OCI-LY1 (cell line): ENCODE measurements at regions not wholly inside any gene's neighbourhood (a gene's known extent, or its start where the extent isn't known, plus 50 kb on each side); places are given as distances from the start of the nearest gene placed in this dataset.

Experiments
- H2AFZ ChIP-seq: fragments of 200-600 bp; sonication (generic), shearing (Covaris generic); 2 replicates; pipeline ENCODE4 v1.6.0; 2014; ENCODE audit warnings: antibody characterized with exemption, mild to moderate bottlenecking, low read length
- H3F3A ChIP-seq: fragments of 200-600 bp; sonication (generic), shearing (Covaris generic); 2 replicates; pipeline ENCODE4 v1.6.0; 2014; ENCODE audit warnings: mild to moderate bottlenecking, antibody characterized with exemption, low read length, moderate library complexity; ENCODE audit not compliant: insufficient read depth
- H3K27ac ChIP-seq: fragments of 200-600 bp; sonication (generic); 2 replicates; pipeline ENCODE4 v1.5.1; 2014; ENCODE audit warnings: low read length, mixed run types, mild to moderate bottlenecking, low read depth; ENCODE audit not compliant: poor library complexity, severe bottlenecking
- H3K27me3 ChIP-seq: fragments of 200-600 bp; sonication (generic); 2 replicates; pipeline ENCODE4 v1.6.0; 2014; ENCODE audit warnings: antibody characterized with exemption, mild to moderate bottlenecking, low read length, moderate library complexity; ENCODE audit not compliant: insufficient read depth
- H3K36me3 ChIP-seq: fragments of 200-600 bp; sonication (generic); 2 replicates; pipeline ENCODE4 v1.6.1; 2014; ENCODE audit warnings: mild to moderate bottlenecking, antibody characterized with exemption, low read length, moderate library complexity, mixed read lengths; ENCODE audit not compliant: insufficient read depth
- H3K4me1 ChIP-seq: fragments of 200-600 bp; sonication (generic); 2 replicates; pipeline ENCODE4 v1.5.1; 2014; ENCODE audit warnings: mild to moderate bottlenecking, low read length, moderate library complexity; ENCODE audit not compliant: insufficient read depth, severe bottlenecking
- H3K4me2 ChIP-seq: fragments of 200-600 bp; sonication (generic), shearing (Covaris generic); 2 replicates; pipeline ENCODE4 v1.6.1; 2014; ENCODE audit warnings: low read length
- H3K4me3 ChIP-seq: fragments of 200-600 bp; sonication (generic); 2 replicates; pipeline ENCODE4 v1.5.1; 2014; ENCODE audit warnings: low read length, low read depth, mild to moderate bottlenecking, mixed read lengths; ENCODE audit not compliant: poor library complexity, severe bottlenecking
- H3K79me2 ChIP-seq: fragments of 200-600 bp; shearing (Covaris generic); 2 replicates; pipeline ENCODE4 v1.6.1; 2016; ENCODE audit warnings: mixed run types, low read length, mixed read lengths; ENCODE audit not compliant: insufficient read depth
- H3K9ac ChIP-seq: fragments of 200-600 bp; sonication (generic), shearing (Covaris generic); 2 replicates; pipeline ENCODE4 v1.6.1; 2014; ENCODE audit warnings: mild to moderate bottlenecking, low read length, mixed read lengths
- H3K9me2 ChIP-seq: fragments of 200-600 bp; sonication (generic), shearing (Covaris generic); 2 replicates; pipeline ENCODE4 v1.6.1; 2014; ENCODE audit warnings: low read depth, mild to moderate bottlenecking, low read length, mixed read lengths
- H3K9me3 ChIP-seq: fragments of 200-600 bp; shearing (Covaris generic); 2 replicates; pipeline ENCODE4 v1.6.1; 2014; ENCODE audit warnings: low read length, mixed read lengths
- H4K20me1 ChIP-seq: fragments of 200-600 bp; sonication (generic), shearing (Covaris generic); 2 replicates; pipeline ENCODE4 v1.6.0; 2016; ENCODE audit warnings: mild to moderate bottlenecking, low read length; ENCODE audit not compliant: insufficient read depth
- CTCF ChIP-seq: fragments of 200-600 bp; sonication (generic), shearing (Covaris generic); IDR thresholded peaks from 2 replicates; pipeline ENCODE4 v1.5.1; 2017; ENCODE audit warnings: mild to moderate bottlenecking, antibody characterized with exemption, low read length, moderate library complexity, mixed read lengths
- EZH2 ChIP-seq: fragments of 200-600 bp; sonication (generic), shearing (Covaris generic); IDR thresholded peaks from 2 replicates; pipeline ENCODE4 v1.8.0; 2017; ENCODE audit warnings: borderline replicate concordance, mixed run types, mild to moderate bottlenecking, antibody characterized with exemption, low read length, moderate library complexity, mixed read lengths

- Histone ChIP-seq H3K9me2 (no peaks in the 10 kb centered on the region), H3K9me3 (no peaks in the 10 kb centered on the region), H3K79me2 (no peaks in the 10 kb centered on the region), H3K27me3 (no peaks in the 10 kb centered on the region), H3K36me3 (no peaks in the 10 kb centered on the region), H3K4me3 (no peak overlapping the region), H3K4me2 (no peak overlapping the region), H4K20me1 (no peaks in the 10 kb centered on the region), H2AFZ (no peak overlapping the region), H3K4me1 (no peaks in the 10 kb centered on the region), H3F3A (no peaks in the 10 kb centered on the region), H3K9ac (no peak overlapping the region), H3K27ac (no peak overlapping the region)
- TF ChIP-seq EZH2 (no peak), CTCF (no peak)
Measured at GRCh38 chr3:65148687-65149086, 460.9 kb upstream of the ADAMTS9 start.

DNA sequence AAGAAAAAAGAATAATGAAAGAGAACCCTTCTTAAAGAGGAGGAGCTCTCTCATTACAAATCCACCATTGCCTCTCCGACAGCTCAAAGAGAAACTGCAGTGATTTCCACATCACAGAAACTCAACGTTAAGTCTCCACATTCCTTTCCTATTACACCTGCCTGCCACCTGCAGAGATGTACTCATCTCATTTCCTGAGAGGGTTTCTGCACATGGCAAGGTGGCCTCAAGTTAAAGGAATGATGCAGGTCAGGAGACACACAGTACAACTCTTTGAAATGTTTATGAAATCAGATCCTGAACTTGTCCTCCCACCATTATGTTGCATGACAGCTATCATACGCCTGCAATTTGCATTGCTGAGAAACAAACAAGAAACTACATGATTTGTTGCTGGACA, 458.4 kb upstream of the ADAMTS9 start:
- no peak overlapping the region for H3K4me2 ChIP-seq
- no peaks in the 10 kb centered on the region for H3K36me3 ChIP-seq
- TF ChIP-seq EZH2, result no peak
- no peak for TF ChIP-seq CTCF
- H3K9ac ChIP-seq, result no peak overlapping the region
- no peaks in the 10 kb centered on the region for H4K20me1 ChIP-seq
- H3F3A ChIP-seq, result no peaks in the 10 kb centered on the region
- no peak overlapping the region for H2AFZ ChIP-seq
- H3K9me2 ChIP-seq, result no peaks in the 10 kb centered on the region
- no peak overlapping the region for H3K27ac ChIP-seq
- no peaks in the 10 kb centered on the region for H3K9me3 ChIP-seq
- no peaks in the 10 kb centered on the region for H3K79me2 ChIP-seq
- H3K4me1 ChIP-seq, result no peaks in the 10 kb centered on the region
- no peak overlapping the region for H3K4me3 ChIP-seq
- no peaks in the 10 kb centered on the region for H3K27me3 ChIP-seq

GRCh38 chr3:65145680-65146079, 457.9 kb upstream of the ADAMTS9 start:
- H4K20me1 ChIP-seq, result no peaks in the 10 kb centered on the region
- H3K27ac ChIP-seq, result no peak overlapping the region
- H2AFZ ChIP-seq, result no peak overlapping the region
- H3K9me3 ChIP-seq, result no peaks in the 10 kb centered on the region
- H3K4me1 ChIP-seq, result no peaks in the 10 kb centered on the region
- TF ChIP-seq CTCF (no peak), EZH2 (no peak)
- no peak overlapping the region for H3K4me2 ChIP-seq
- H3F3A ChIP-seq, result no peaks in the 10 kb centered on the region
- H3K4me3 ChIP-seq, result no peak overlapping the region
- H3K9ac ChIP-seq, result no peak overlapping the region
- no peaks in the 10 kb centered on the region for H3K9me2 ChIP-seq
- H3K79me2 ChIP-seq, result no peaks in the 10 kb centered on the region
- H3K27me3 ChIP-seq, result no peaks in the 10 kb centered on the region
- no peaks in the 10 kb centered on the region for H3K36me3 ChIP-seq
